Upper lobe of left lung (tissue), 6 donors: ENCODE measurements at regions not wholly inside any gene's neighbourhood (a gene's known extent, or its start where the extent isn't known, plus 50 kb on each side); places are given as distances from the start of the nearest gene placed in this dataset.

Source experiments
- ATAC-seq, 2 donors: fragments of 200-7000 bp; cut with Tn5 transposase; one replicate each; pipeline ENCODE4 v1.9.1; 2022; ENCODE audit warnings: mild to moderate bottlenecking in 2 of 2, moderate library complexity in 2 of 2; ENCODE audit not compliant: low FRiP score in 2 of 2
- DNase-seq, 2 donors: peaks; one replicate each; pipeline ENCODE4 v3.0.0-alpha.2; 2019 to 2020
- H3K27ac ChIP-seq, 4 donors: fragments of 200-600 bp; sonication (generic); one replicate each; pipeline ENCODE4 v1.5.1; 2016 to 2019
- H3K27me3 ChIP-seq, 4 donors: fragments of 200-600 bp; sonication (generic); one replicate each; pipeline ENCODE4 v1.5.1; 2017 to 2019
- H3K36me3 ChIP-seq, 4 donors: fragments of 200-600 bp; sonication (generic); one replicate each; pipeline ENCODE4 v1.5.1; 2016 to 2019
- H3K4me1 ChIP-seq, 4 donors: fragments of 200-600 bp; sonication (generic); one replicate each; pipeline ENCODE4 v1.5.1; 2018 to 2019
- H3K4me3 ChIP-seq, 4 donors: fragments of 200-600 bp; sonication (generic); one replicate each; pipeline ENCODE4 v1.5.1; 2017 to 2019; ENCODE audit warnings: mild to moderate bottlenecking in 2 of 4, moderate library complexity in 1 of 4
- H3K9me3 ChIP-seq, 4 donors: fragments of 200-600 bp; sonication (generic); one replicate each; pipeline ENCODE4 v1.5.1; 2018 to 2019
- EP300 ChIP-seq, 4 donors: sonication (generic); formaldehyde crosslinking; IDR thresholded peaks; one replicate each; pipeline ENCODE4 v1.5.1; 2017; ENCODE audit warnings: antibody characterized with exemption in 4 of 4, control low read depth in 2 of 4
- POLR2A ChIP-seq, 4 donors: fragments of 450-650 bp; IDR thresholded peaks; one replicate each; pipeline ENCODE4 v1.5.1; 2016 to 2017; ENCODE audit warnings: antibody characterized with exemption in 4 of 4, mild to moderate bottlenecking in 2 of 4
- POLR2AphosphoS5 ChIP-seq, 2 donors: sonication (generic); formaldehyde crosslinking; IDR thresholded peaks; one replicate each; pipeline ENCODE4 v1.5.1; 2017; ENCODE audit warnings: antibody characterized with exemption in 2 of 2
- WGBS, 2 donors: methylation state at CpG; one replicate each; pipeline ENCODE4 v1.1.5; 2017 to 2018; 5-methylcytosine and 5-hydroxymethylcytosine counted together
- TF ChIP-seq, protein P1 (sequence below), 6 experiments: fragments of 450-650 bp in 4 of 6; fragments of 200-600 bp in 2 of 6; sonication (generic) in 2 of 6; IDR thresholded peaks; one replicate each; pipeline ENCODE4 v1.5.1; 2016 to 2019; ENCODE audit warnings: antibody characterized with exemption in 6 of 6
- donor health status: DM: no; HTN: no; CAD: no; lungs with moderate emphysema.
- donor health status: DM: no; HTN: yes; CAD: no; lungs with severe emphysema.

- no peak for TF ChIP-seq POLR2A (IDR thresholded peaks at IDR 0.05)
- TF ChIP-seq POLR2AphosphoS5 (IDR thresholded peaks at IDR 0.05), result peak in 1 of 2 donors; percentile 13
- Histone ChIP-seq H3K4me1 (peaks cover 0 to 11% (median 0%) of the 10 kb centered on the region in 4 donors), H3K36me3 (no peaks in the 10 kb centered on the region), H3K27ac (peak overlapping the region in 1 of 4 donors; percentile 4), H3K9me3 (no peaks in the 10 kb centered on the region), H3K27me3 (no peaks in the 10 kb centered on the region), H3K4me3 (no peak overlapping the region)
- no peak for DNase-seq
- WGBS, 2 donors, result 72 to 73% methylated on average over 3 of the region's 3 CpGs
- no peak for ATAC-seq
Measured at GRCh38 chr2:196381464-196381863, 210.1 kb upstream of the STK17B start.

- no peaks in the 10 kb centered on the region for H3K27me3 ChIP-seq
- TF ChIP-seq POLR2AphosphoS5 (IDR thresholded peaks at IDR 0.05) (no peak), EP300 (IDR thresholded peaks at IDR 0.05) (no peak), POLR2A (IDR thresholded peaks at IDR 0.05) (no peak)
- TF ChIP-seq, protein P1, sequence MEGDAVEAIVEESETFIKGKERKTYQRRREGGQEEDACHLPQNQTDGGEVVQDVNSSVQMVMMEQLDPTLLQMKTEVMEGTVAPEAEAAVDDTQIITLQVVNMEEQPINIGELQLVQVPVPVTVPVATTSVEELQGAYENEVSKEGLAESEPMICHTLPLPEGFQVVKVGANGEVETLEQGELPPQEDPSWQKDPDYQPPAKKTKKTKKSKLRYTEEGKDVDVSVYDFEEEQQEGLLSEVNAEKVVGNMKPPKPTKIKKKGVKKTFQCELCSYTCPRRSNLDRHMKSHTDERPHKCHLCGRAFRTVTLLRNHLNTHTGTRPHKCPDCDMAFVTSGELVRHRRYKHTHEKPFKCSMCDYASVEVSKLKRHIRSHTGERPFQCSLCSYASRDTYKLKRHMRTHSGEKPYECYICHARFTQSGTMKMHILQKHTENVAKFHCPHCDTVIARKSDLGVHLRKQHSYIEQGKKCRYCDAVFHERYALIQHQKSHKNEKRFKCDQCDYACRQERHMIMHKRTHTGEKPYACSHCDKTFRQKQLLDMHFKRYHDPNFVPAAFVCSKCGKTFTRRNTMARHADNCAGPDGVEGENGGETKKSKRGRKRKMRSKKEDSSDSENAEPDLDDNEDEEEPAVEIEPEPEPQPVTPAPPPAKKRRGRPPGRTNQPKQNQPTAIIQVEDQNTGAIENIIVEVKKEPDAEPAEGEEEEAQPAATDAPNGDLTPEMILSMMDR (IDR thresholded peaks at IDR 0.05), result no peak
- WGBS, 2 donors, result 90 to 93% methylated on average over 2 of the region's 2 CpGs
- ATAC-seq (no peak), DNase-seq (no peak)
- H3K27ac ChIP-seq, result no peak overlapping the region
- H3K4me1 ChIP-seq, result peaks cover 0 to 11% (median 0%) of the 10 kb centered on the region in 4 donors
- no peaks in the 10 kb centered on the region for H3K9me3 ChIP-seq
- no peak overlapping the region for H3K4me3 ChIP-seq
- no peaks in the 10 kb centered on the region for H3K36me3 ChIP-seq
Measured at GRCh38 chr2:196383799-196384198, 212.4 kb upstream of the STK17B start.

DNA sequence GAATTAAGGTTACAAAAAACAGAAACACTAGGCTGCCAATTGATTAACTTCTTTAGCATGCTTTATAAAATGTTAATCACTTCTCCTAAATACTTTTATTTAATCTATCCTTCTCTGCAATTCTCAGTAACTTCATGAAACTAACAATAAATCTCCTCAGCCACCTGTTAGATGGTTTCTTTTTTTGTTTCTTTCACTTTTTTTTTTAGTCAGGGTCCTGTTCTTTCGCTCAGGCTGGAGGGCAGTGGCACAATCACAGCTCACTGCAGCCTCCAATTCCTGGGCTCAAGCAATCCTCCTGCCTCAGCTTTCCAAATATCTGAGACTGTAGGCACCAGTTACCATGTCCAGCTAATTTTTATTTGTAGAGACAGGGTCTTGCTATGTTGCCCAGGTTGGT is 213.4 kb upstream of the STK17B start:
- Histone ChIP-seq H3K27ac (no peak overlapping the region), H3K27me3 (no peaks in the 10 kb centered on the region), H3K4me1 (peaks cover 0 to 11% (median 0%) of the 10 kb centered on the region in 4 donors), H3K36me3 (no peaks in the 10 kb centered on the region), H3K4me3 (no peak overlapping the region), H3K9me3 (no peaks in the 10 kb centered on the region)
- ATAC-seq (no peak), DNase-seq (no peak)
- TF ChIP-seq POLR2AphosphoS5 (IDR thresholded peaks at IDR 0.05), result no peak
- no peak for TF ChIP-seq POLR2A (IDR thresholded peaks at IDR 0.05)
- TF ChIP-seq, protein P1 (IDR thresholded peaks at IDR 0.05), result no peak
- TF ChIP-seq EP300 (IDR thresholded peaks at IDR 0.05), result no peak
- 87 to 100% methylated on average over 1 of the region's 1 CpG for whole genome bisulfite sequencing, 2 donors

DNA sequence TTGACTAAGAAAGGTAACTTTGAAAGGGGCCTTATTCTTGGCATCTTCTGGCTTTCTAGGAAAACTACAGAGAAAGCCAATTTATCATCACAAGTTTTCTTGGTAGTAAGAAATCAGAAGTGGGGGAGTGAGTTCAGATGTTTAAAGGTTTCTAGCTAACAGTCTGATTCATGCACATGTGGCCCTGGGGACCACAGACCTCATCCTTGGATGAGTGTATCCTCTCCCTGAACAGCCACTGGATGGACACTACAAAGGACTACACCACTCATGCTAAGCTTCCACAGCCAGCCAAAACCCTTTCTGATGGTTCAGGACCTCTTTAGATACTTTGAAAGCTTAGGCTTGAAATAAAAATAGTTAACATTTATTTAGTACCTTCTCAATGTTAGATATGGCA is 218.3 kb upstream of the STK17B start:
- ATAC-seq, result peak in 1 of 2 donors; percentile 35
- H3K27ac ChIP-seq, result no peak overlapping the region
- TF ChIP-seq POLR2A (IDR thresholded peaks at IDR 0.05) (no peak), POLR2AphosphoS5 (IDR thresholded peaks at IDR 0.05) (no peak), EP300 (IDR thresholded peaks at IDR 0.05) (no peak)
- TF ChIP-seq, protein P1 (IDR thresholded peaks at IDR 0.05), result no peak
- H3K36me3 ChIP-seq, result no peaks in the 10 kb centered on the region
- DNase-seq, result no peak
- H3K9me3 ChIP-seq, result no peaks in the 10 kb centered on the region
- no peak overlapping the region for H3K4me3 ChIP-seq
- H3K4me1 ChIP-seq, result no peaks in the 10 kb centered on the region
- no peaks in the 10 kb centered on the region for H3K27me3 ChIP-seq

- Histone ChIP-seq H3K36me3 (no peaks in the 10 kb centered on the region), H3K9me3 (no peaks in the 10 kb centered on the region), H3K4me1 (no peaks in the 10 kb centered on the region), H3K27me3 (no peaks in the 10 kb centered on the region), H3K27ac (peak overlapping the region in 2 of 4 donors; percentile 3 to 35), H3K4me3 (no peak overlapping the region)
- DNase-seq, result no peak
- ATAC-seq, result no peak
- TF ChIP-seq EP300 (IDR thresholded peaks at IDR 0.05), result no peak
- WGBS, 2 donors, result 76 to 84% methylated on average over 6 of the region's 6 CpGs
Measured at GRCh38 chr2:196390243-196391148, 219.1 kb upstream of the STK17B start.

DNA sequence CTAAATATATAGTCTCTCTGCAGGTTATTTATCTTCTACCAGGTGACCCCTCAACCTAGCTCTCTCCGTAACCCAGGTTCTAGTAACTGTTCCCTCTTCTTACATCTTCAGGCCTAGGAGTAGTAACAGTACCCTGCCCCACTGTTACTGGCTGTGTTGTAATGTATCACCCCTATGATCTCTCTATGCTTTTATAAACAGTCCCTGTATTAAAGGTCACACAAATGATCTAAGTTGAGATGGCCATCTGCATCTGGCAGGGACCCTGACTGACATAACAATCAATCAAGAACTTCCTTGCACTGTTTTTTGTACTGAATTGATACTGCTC is 219.7 kb upstream of the STK17B start:
- TF ChIP-seq POLR2A (IDR thresholded peaks at IDR 0.05) (no peak), EP300 (IDR thresholded peaks at IDR 0.05) (no peak), POLR2AphosphoS5 (IDR thresholded peaks at IDR 0.05) (no peak)
- TF ChIP-seq, protein P1 (IDR thresholded peaks at IDR 0.05), result no peak
- peak overlapping the region in 1 of 4 donors; percentile 35 for H3K27ac ChIP-seq
- WGBS, 2 donors, result 64 to 72% methylated on average over 1 of the region's 1 CpG
- ATAC-seq (no peak), DNase-seq (no peak)
- H3K36me3 ChIP-seq, result no peaks in the 10 kb centered on the region
- no peak overlapping the region for H3K4me3 ChIP-seq
- no peaks in the 10 kb centered on the region for H3K9me3 ChIP-seq
- H3K27me3 ChIP-seq, result no peaks in the 10 kb centered on the region
- no peaks in the 10 kb centered on the region for H3K4me1 ChIP-seq
